22Rv1 (cell line): ENCODE measurements at regions not wholly inside any gene's neighbourhood (a gene's known extent, or its start where the extent isn't known, plus 50 kb on each side); places are given as distances from the start of the nearest gene placed in this dataset.

Experiments
- ZFX ChIP-seq: fragments of 450-650 bp; IDR thresholded peaks from 2 replicates; pipeline ENCODE4 v1.6.1; 2017; ENCODE audit warnings: antibody characterized with exemption, borderline replicate concordance
- TF ChIP-seq, protein P1 (sequence below): fragments of 450-650 bp; IDR thresholded peaks from 2 replicates; pipeline ENCODE4 v1.5.1; 2017; ENCODE audit warnings: mild to moderate bottlenecking

DNA sequence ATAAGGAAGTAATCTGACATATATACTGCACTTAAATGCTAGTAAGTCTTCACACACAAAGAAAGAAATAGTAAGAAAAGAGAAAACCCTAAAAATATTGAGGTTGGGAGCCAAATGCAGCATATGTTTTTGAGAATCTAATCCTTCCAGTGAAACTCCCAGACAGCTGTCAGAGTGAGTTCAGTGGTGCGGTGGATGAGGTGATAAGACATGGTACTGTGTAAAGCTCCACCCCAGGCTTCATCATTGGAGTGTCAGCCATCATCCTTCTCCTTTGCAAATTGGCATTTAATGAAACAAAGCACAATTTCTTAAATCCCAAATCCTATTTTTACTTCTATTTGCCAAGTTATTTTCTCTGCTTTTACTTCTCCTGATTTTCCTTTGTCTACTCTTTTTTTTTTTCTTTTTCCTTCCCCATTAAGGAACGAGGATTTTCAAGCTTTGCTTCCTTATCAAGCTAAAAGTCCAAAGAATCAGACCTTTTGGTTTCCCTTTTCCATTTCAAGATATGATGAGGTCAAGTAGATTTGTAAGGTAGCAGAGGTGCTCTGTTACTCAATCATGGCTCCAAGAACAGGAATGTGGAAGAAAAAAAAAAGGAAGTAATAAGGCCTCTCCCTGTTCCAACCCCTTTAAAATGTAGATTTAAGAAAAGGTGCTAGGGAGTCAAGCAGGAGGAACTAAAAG, 343.3 kb downstream of the SETD4 start:
- TF ChIP-seq, protein P1, sequence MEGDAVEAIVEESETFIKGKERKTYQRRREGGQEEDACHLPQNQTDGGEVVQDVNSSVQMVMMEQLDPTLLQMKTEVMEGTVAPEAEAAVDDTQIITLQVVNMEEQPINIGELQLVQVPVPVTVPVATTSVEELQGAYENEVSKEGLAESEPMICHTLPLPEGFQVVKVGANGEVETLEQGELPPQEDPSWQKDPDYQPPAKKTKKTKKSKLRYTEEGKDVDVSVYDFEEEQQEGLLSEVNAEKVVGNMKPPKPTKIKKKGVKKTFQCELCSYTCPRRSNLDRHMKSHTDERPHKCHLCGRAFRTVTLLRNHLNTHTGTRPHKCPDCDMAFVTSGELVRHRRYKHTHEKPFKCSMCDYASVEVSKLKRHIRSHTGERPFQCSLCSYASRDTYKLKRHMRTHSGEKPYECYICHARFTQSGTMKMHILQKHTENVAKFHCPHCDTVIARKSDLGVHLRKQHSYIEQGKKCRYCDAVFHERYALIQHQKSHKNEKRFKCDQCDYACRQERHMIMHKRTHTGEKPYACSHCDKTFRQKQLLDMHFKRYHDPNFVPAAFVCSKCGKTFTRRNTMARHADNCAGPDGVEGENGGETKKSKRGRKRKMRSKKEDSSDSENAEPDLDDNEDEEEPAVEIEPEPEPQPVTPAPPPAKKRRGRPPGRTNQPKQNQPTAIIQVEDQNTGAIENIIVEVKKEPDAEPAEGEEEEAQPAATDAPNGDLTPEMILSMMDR, result no peak
- no peak for TF ChIP-seq ZFX
